ENCODE measurements at regions not wholly inside any gene's neighbourhood (a gene's known extent, or its start where the extent isn't known, plus 50 kb on each side); places are given as distances from the start of the nearest gene placed in this dataset.
"Not testable (repeated sequence)": the region's sequence is repeated elsewhere in the genome, so short reads cannot be mapped to it uniquely, and the experiment has no call there.

GRCh38 chr4:3878678-3879077, 112.5 kb downstream of the ADRA2C start:
- H3K4me3 ChIP-seq = no peak overlapping the region
- H4K20me1 ChIP-seq (ENCODE audit: insufficient read depth, poor library complexity, severe bottlenecking) = no peaks in the 10 kb centered on the region
- no peak overlapping the region for H3K27ac ChIP-seq
- no peak for TF ChIP-seq EZH2phosphoT487 (IDR thresholded peaks at IDR 0.05; ENCODE audit: low read depth, severe bottlenecking, unreplicated experiment)
- no peak for TF ChIP-seq EZH2 (IDR thresholded peaks at IDR 0.05; ENCODE audit: borderline replicate concordance)
- no peaks in the 10 kb centered on the region for H3K9me3 ChIP-seq (ENCODE audit: low read depth)
- H3K4me2 ChIP-seq = no peak overlapping the region
- H2AFZ ChIP-seq = no peak overlapping the region
- H3K4me1 ChIP-seq (ENCODE audit: insufficient read depth) = no peaks in the 10 kb centered on the region
- no peaks in the 10 kb centered on the region for H3K9me2 ChIP-seq (replicated peaks; ENCODE audit: insufficient read depth)
- H3K79me2 ChIP-seq = no peaks in the 10 kb centered on the region
- DNase-seq (ENCODE audit: low spot score) = no peak
- H3K36me3 ChIP-seq (replicated peaks; ENCODE audit: insufficient read depth, low read depth) = no peaks in the 10 kb centered on the region
- H3K27me3 ChIP-seq = peaks cover 27% of the 10 kb centered on the region
- WGBS (ENCODE audit: low lambda C conversion rate, missing lambda C conversion rate) = 89% methylated on average over 2 of the region's 2 CpGs

GRCh38 chr4:3879681-3880614, 113.8 kb downstream of the ADRA2C start:
- Histone ChIP-seq H2AFZ (no peak overlapping the region), H3K4me2 (peak overlapping the region; percentile 53), H3K4me3 (no peak overlapping the region)

GRCh38 chr4:3880615-3881120, 114.5 kb downstream of the ADRA2C start:
- H3K9me2 ChIP-seq (replicated peaks; ENCODE audit: insufficient read depth) = no peaks in the 10 kb centered on the region
- no peak overlapping the region for H3K27ac ChIP-seq
- H3K27me3 ChIP-seq = peaks cover 27% of the 10 kb centered on the region
- H2AFZ ChIP-seq = no peak overlapping the region
- no peaks in the 10 kb centered on the region for H4K20me1 ChIP-seq (ENCODE audit: insufficient read depth, poor library complexity, severe bottlenecking)
- DNase-seq (ENCODE audit: low spot score) = peak; percentile 88
- no peaks in the 10 kb centered on the region for H3K4me1 ChIP-seq (ENCODE audit: insufficient read depth)
- no peak for TF ChIP-seq EZH2 (IDR thresholded peaks at IDR 0.05; ENCODE audit: borderline replicate concordance)
- TF ChIP-seq EZH2phosphoT487 (IDR thresholded peaks at IDR 0.05; ENCODE audit: low read depth, severe bottlenecking, unreplicated experiment) = no peak
- TF ChIP-seq CTCF (IDR thresholded peaks at IDR 0.05; ENCODE audit: poor library complexity) = peak; percentile 90
- H3K79me2 ChIP-seq = no peaks in the 10 kb centered on the region
- no peak overlapping the region for H3K4me3 ChIP-seq
- 11% methylated on average over 16 of the region's 18 CpGs for WGBS (ENCODE audit: low lambda C conversion rate, missing lambda C conversion rate)
- H3K9me3 ChIP-seq (ENCODE audit: low read depth) = no peaks in the 10 kb centered on the region
- H3K4me2 ChIP-seq = peak overlapping the region; percentile 53
- H3K36me3 ChIP-seq (replicated peaks; ENCODE audit: insufficient read depth, low read depth) = no peaks in the 10 kb centered on the region

More at GRCh38 chr4:3879681-3880614, 113.8 kb downstream of the ADRA2C start:
- Histone ChIP-seq H3K9me3 (ENCODE audit: low read depth) (no peaks in the 10 kb centered on the region), H3K27ac (no peak overlapping the region), H3K36me3 (replicated peaks; ENCODE audit: insufficient read depth, low read depth) (no peaks in the 10 kb centered on the region), H3K9me2 (replicated peaks; ENCODE audit: insufficient read depth) (no peaks in the 10 kb centered on the region), H3K79me2 (no peaks in the 10 kb centered on the region), H3K27me3 (peaks cover 27% of the 10 kb centered on the region), H4K20me1 (ENCODE audit: insufficient read depth, poor library complexity, severe bottlenecking) (no peaks in the 10 kb centered on the region), H3K4me1 (ENCODE audit: insufficient read depth) (no peaks in the 10 kb centered on the region)
- whole genome bisulfite sequencing (ENCODE audit: low lambda C conversion rate, missing lambda C conversion rate) = 32% methylated on average over 36 of the region's 46 CpGs
- no peak for TF ChIP-seq EZH2phosphoT487 (IDR thresholded peaks at IDR 0.05; ENCODE audit: low read depth, severe bottlenecking, unreplicated experiment)
- peak; percentile 34 for TF ChIP-seq EZH2 (IDR thresholded peaks at IDR 0.05; ENCODE audit: borderline replicate concordance)
- peak; percentile 3 for DNase-seq (ENCODE audit: low spot score)

GRCh38 chr4:3882316-3882885, 116.2 kb downstream of the ADRA2C start:
- not testable (repeated sequence) for H3K79me2 ChIP-seq; H3K4me3 ChIP-seq; H3K9me3 ChIP-seq (ENCODE audit: low read depth); H3K36me3 ChIP-seq (replicated peaks; ENCODE audit: insufficient read depth, low read depth); H3K9me2 ChIP-seq (replicated peaks; ENCODE audit: insufficient read depth); H4K20me1 ChIP-seq (ENCODE audit: insufficient read depth, poor library complexity, severe bottlenecking); H3K4me1 ChIP-seq (ENCODE audit: insufficient read depth); DNase-seq (ENCODE audit: low spot score); H3K27ac ChIP-seq; H2AFZ ChIP-seq; H3K4me2 ChIP-seq
- peaks cover 25% of the 10 kb centered on the region for H3K27me3 ChIP-seq
- WGBS (ENCODE audit: low lambda C conversion rate, missing lambda C conversion rate) = 91% methylated on average over 12 of the region's 12 CpGs

- not testable (repeated sequence) for H3K27ac ChIP-seq
- 75% methylated on average over 5 of the region's 5 CpGs for WGBS (ENCODE audit: low lambda C conversion rate, missing lambda C conversion rate)
Observed at GRCh38 chr4:3884261-3884660, 118.1 kb downstream of the ADRA2C start.

More at GRCh38 chr4:3884261-3884660, 118.1 kb downstream of the ADRA2C start:
- H4K20me1 ChIP-seq (ENCODE audit: insufficient read depth, poor library complexity, severe bottlenecking); H3K9me2 ChIP-seq (replicated peaks; ENCODE audit: insufficient read depth); H3K4me3 ChIP-seq; H3K9me3 ChIP-seq (ENCODE audit: low read depth); H3K79me2 ChIP-seq; H2AFZ ChIP-seq; H3K4me2 ChIP-seq; H3K4me1 ChIP-seq (ENCODE audit: insufficient read depth); DNase-seq (ENCODE audit: low spot score); H3K36me3 ChIP-seq (replicated peaks; ENCODE audit: insufficient read depth, low read depth): not testable (repeated sequence)
- peaks cover 12% of the 10 kb centered on the region for H3K27me3 ChIP-seq

All from hepatocyte (in vitro differentiated cells).